CD4-positive, alpha-beta T cell treated with Interferon gamma for 1 hour (primary cell): ENCODE measurements at regions not wholly inside any gene's neighbourhood (a gene's known extent, or its start where the extent isn't known, plus 50 kb on each side); places are given as distances from the start of the nearest gene placed in this dataset.
"Not testable (repeated sequence)": the region's sequence is repeated elsewhere in the genome, so short reads cannot be mapped to it uniquely, and the experiment has no call there.

Experiments
- DNase-seq: peaks from one replicate; pipeline ENCODE4 v3.0.0-alpha.2; 2020

DNA sequence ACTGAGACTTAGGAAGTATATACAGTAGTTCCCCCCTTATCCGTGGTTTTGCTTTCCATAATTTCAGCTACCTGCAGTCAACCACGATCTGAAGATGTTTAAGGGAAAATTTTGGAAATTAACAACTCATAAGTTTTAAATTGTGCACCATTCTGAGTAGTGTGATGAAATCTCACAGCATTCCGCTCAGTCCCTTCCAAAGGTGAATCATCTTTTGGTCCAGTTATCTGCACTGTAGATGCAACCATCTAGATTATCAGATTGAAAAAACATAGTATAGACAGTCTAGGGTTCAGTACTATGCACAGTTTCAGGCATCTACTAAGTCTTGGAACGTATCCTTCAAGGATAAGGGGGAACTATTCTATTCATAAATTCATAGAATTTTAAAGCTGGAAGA lies 109.0 kb downstream of the ANXA3 start:
- DNase-seq = no peak

GRCh38 chr4:78661086-78661690 lies 109.6 kb downstream of the ANXA3 start:
- DNase-seq = no peak

DNA sequence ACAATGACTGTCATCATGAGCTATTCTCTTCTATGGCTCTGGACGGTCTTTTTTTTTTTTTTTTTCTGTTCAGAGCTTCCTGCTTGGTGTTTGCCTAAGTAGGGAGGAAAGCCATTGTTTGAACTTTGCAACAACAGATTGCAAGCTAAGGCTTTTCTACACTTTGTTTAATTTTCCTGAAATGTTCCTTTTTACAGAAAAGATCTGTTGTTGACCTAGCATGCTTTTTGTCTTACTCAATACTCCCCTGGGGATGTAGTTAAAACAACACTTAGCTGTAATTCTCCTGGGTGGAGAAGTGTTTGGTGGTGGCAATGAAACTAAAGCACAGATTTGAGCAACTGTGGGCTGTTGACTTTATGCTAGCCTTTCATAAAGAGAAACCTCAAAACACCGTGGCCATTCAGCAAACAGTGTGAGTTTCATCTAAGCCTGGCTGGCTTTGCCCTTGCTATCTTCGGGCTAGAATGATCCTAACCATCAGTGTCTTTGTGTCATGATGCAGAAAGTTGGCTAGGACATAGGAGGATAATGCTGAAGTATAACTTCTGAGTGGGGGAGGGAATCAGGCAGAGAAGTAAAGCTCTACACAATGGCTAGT lies 110.5 kb downstream of the ANXA3 start:
- DNase-seq = no peak

GRCh38 chr4:78662658-78663057 lies 111.1 kb downstream of the ANXA3 start:
- no peak for DNase-seq

DNA sequence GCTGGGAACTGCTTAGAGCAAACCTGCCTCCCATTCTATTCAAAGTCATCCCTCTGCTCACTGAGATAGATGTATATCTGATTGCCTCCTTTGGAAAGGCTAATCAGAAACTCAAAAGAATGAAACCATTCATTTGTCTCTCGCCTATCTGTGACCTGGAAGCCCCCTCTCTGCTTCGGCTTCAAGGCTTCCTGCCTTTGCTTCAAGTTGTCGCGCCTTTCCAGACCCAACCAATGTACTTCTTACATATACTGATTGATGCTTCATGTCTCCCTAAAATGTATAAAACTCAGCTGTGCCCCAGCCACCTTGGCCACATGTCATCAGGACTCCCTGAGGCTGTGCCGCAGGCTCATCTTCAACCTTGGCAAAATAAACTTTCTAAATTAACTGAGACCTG lies 111.9 kb upstream of the BMP2K start:
- not testable (repeated sequence) for DNase-seq

DNA sequence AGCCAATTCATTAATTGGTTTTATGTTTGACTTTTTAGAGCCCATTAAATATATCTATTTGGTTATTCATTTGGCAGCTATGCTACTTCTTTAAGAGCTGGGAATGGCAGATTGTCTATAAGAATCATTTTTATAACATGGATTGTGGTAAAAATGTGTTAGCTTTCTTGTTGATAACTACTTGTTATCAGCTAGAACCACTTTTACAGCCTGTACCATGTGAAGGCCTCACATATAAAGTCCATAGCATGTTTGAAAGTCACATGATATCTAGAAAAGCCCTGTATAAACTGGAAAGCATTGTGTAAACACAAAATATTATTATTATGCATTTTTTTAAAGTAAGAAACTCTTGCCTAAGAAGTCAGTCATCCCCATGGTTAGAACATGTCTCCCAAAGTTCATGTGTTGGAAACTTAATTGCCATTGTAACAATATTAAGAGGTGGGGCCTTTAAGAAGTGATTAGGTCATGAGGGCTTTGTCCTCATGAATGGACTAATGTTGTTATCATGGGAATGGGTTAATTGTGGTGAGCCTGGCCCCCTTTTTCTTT lies 110.9 kb upstream of the BMP2K start:
- no peak for DNase-seq

- DNase-seq = no peak
Measured at GRCh38 chr4:78666830-78667258, 109.3 kb upstream of the BMP2K start.

DNA sequence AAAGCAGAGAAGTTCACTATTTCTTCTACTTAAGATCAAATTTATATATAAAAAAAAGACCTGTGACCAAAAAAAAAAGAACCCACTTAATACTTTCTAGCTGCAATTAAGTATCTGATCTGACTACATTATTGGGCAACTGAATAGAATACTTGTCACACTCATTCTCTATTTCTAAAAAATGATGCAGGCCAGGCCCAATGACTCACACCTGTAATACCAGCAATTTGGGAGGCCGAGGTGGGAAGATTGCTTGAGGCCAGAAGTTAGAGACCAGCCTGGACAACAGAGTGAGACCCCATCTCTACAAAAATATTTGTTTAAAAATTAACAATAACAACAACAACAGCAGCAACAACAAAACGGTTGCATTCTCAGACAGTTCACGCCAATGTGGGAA lies 108.8 kb upstream of the BMP2K start:
- no peak for DNase-seq

- DNase-seq = no peak
Measured at GRCh38 chr4:78667764-78668163, 108.4 kb upstream of the BMP2K start.

DNA sequence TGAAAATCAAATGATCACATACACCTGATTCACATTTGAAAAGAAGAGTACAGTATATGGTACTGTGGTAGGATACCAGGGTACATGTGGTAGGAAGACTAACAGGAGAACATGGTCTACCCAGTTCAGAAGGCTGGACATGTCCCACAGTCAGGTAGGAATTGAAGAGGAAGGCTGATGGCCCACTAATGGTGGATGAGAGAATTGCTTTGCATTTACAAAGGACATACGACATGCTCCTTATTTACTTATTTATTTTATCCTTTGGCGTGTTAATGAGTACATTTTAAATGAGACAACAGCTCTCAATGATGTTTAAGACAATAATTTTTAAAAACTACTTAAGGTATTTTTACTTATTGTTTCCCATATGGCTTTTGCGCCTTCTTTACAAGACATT lies 106.7 kb upstream of the BMP2K start:
- DNase-seq = no peak

- no peak for DNase-seq
Measured at GRCh38 chr4:78671903-78672815, 104.0 kb upstream of the BMP2K start.

DNA sequence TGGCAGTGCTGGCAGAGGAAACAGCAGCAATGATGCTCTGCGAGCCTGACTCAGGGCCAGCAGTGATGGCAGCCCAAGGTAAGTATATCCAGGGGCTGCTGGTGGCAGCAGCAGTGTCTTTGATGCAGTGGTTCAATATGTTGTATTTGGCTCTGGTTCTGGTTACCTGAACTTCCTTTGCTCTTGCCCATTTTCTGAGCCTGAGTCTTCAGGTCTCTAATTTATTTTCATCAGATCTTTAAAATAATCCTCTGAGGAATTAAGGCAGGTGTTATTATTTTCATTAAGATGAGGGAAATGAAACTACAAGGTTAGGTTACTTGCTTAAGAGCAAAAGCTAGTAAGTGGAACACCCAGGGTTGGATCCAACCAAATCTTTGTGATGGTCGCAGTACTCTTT lies 102.8 kb upstream of the BMP2K start:
- DNase-seq = no peak

GRCh38 chr4:78675325-78675724 lies 100.8 kb upstream of the BMP2K start:
- DNase-seq = no peak

- DNase-seq = no peak
Measured at GRCh38 chr4:78682070-78682469, 94.1 kb upstream of the BMP2K start.

- no peak for DNase-seq
Measured at GRCh38 chr4:78683352-78683751, 92.8 kb upstream of the BMP2K start.

GRCh38 chr4:78684325-78685079 lies 91.6 kb upstream of the BMP2K start:
- DNase-seq = no peak

- no peak for DNase-seq
Measured at GRCh38 chr4:78687818-78688217, 88.3 kb upstream of the BMP2K start.

GRCh38 chr4:78688366-78688765 lies 87.8 kb upstream of the BMP2K start:
- no peak for DNase-seq

GRCh38 chr4:78689261-78689660 lies 86.9 kb upstream of the BMP2K start:
- no peak for DNase-seq

DNA sequence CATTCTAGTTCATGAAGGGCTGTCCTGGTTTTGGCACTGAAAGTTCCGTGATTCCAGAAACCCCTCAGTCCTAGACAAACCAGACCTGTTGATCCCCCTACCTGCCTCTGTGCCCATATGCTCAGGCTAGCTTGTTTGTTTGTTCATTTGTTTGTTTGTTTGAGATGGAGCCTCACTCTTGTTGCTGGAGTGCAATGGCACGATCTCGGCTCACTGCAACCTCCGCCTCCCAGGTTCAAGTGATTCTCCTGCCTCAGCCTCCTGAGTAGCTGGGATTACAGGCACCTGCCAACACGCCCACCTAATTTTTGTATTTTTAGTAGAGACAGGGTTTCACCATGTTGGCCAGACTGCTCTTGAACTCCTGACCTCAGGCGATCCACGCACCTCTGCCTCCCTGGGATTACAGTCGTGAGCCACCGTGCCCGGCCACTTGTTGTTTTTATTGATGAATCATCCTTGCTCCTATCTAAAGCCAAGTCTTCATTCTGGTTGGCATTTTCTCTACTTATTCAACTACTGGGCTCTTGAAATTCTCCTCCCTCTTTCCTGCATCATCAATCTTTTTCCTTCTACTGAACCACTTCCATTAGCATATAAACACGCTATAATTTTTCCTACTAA lies 86.3 kb upstream of the BMP2K start:
- no peak for DNase-seq

- no peak for DNase-seq
Measured at GRCh38 chr4:78691334-78691754, 84.8 kb upstream of the BMP2K start.
